ENCODE measurements at regions not wholly inside any gene's neighbourhood (a gene's known extent, or its start where the extent isn't known, plus 50 kb on each side); places are given as distances from the start of the nearest gene placed in this dataset. TPM values are rescaled to one million over a fixed set of nuclear protein-coding genes. Genes with fewer than 3 reads are reported as not detected.

- no peak for DNase-seq (ENCODE audit: low read depth in 2 of 3, low spot score in 2 of 3)
These were observed 913.1 kb downstream of the OLFM4 start for GRCh38 chr13:53941588-53942190.

DNA sequence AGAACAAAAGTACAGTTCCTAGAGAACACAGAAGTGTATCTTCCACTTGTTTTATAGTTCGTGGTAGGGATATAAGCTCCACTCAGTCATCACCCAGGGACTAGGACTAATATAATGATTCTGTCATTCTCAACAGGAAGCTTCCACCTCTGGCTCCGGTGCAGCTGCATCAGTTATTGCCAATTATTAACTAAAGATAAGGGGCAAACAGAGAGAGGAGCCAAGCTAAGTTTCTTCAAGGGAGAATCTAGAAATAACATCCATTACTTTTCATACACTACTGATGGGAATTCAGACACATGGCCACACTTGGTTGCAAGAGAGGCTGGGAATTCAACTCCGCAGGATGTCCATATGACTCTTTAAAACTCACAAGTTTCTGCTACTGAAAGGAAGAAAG is 917.9 kb downstream of the OLFM4 start:
- no peak for DNase-seq (ENCODE audit: low read depth in 2 of 3, low spot score in 2 of 3)

DNA sequence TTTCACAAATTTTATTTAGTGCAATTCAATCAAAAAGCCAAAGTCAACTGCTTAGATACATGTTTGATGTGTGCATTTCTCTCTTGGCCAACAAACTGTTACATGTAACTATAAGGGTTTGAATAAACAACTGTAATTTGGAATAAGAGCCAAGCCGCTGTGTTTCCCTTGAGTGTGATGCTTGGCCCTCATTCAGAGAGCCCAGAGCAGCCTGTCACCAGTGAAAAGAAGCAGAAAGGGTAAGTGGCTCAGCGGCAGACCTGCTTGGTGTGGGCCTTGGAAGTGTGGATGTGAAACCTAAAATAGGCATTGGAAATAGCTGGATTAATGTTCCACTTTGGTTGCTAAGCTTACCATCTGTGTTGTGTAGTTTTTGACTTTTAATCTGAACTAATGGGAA is 924.6 kb downstream of the OLFM4 start:
- DNase-seq (ENCODE audit: low read depth in 2 of 3, low spot score in 2 of 3), result no peak

Small RNA genes lying in the stretch of these regions (small RNA-seq; reads per million reads assigned to genes)
- gene RN7SL618P, result not detected

Data from hematopoietic multipotent progenitor cell (in vitro differentiated cells).